ENCODE measurements at regions not wholly inside any gene's neighbourhood (a gene's known extent, or its start where the extent isn't known, plus 50 kb on each side); places are given as distances from the start of the nearest gene placed in this dataset.

- DNase-seq (no peak), ATAC-seq (no peak)
- no peak overlapping the region for H3K4me3 ChIP-seq (ENCODE audit: low read length)
- no peaks in the 10 kb centered on the region for H3K79me2 ChIP-seq (ENCODE audit: low read length)
- no peak overlapping the region for H3K4me2 ChIP-seq (ENCODE audit: low read length)
- no peaks in the 10 kb centered on the region for H3F3A ChIP-seq (ENCODE audit: low read length, unreplicated experiment)
- H3K4me1 ChIP-seq (ENCODE audit: insufficient read depth, low read length), result no peaks in the 10 kb centered on the region
- H3K36me3 ChIP-seq (ENCODE audit: low read depth, low read length), result no peaks in the 10 kb centered on the region
- no peaks in the 10 kb centered on the region for H4K20me1 ChIP-seq (ENCODE audit: low read length)
- H3K9me3 ChIP-seq (ENCODE audit: low read length), result no peaks in the 10 kb centered on the region
- ChIA-PET POLR2A (ENCODE audit: unreplicated experiment) (no interaction called here), CTCF (no interaction called here)
- H3K27ac ChIP-seq (ENCODE audit: low read length), result no peak overlapping the region
- no peak overlapping the region for H3K9ac ChIP-seq (ENCODE audit: low read length)
- H2AFZ ChIP-seq (ENCODE audit: low read length), result no peak overlapping the region
- TF ChIP-seq EZH2phosphoT487 (IDR thresholded peaks at IDR 0.05; ENCODE audit: borderline replicate concordance, low read length) (no peak), EZH2 (IDR thresholded peaks at IDR 0.05; ENCODE audit: low read length, unreplicated experiment) (no peak), CTCF (conservative IDR thresholded peaks at IDR 0.05; ENCODE audit: low read depth, low read length) (no peak)
- no peaks in the 10 kb centered on the region for H3K9me2 ChIP-seq (replicated peaks; ENCODE audit: low read length)
- BruUV-seq (replicated peaks), result no TSS peak
- H3K27me3 ChIP-seq (ENCODE audit: low read length), result no peaks in the 10 kb centered on the region
- intact Hi-C loops (cut with micrococcal nuclease), result no loop called here
Measured at GRCh38 chr16:60299241-60299776, 1565.2 kb upstream of the GOT2 start.

- Histone ChIP-seq H3K9me2 (replicated peaks; ENCODE audit: low read length) (no peaks in the 10 kb centered on the region), H3K27me3 (ENCODE audit: low read length) (no peaks in the 10 kb centered on the region), H2AFZ (ENCODE audit: low read length) (no peak overlapping the region), H3K4me1 (ENCODE audit: insufficient read depth, low read length) (no peaks in the 10 kb centered on the region), H3K9ac (ENCODE audit: low read length) (no peak overlapping the region), H3K79me2 (ENCODE audit: low read length) (no peaks in the 10 kb centered on the region), H3F3A (ENCODE audit: low read length, unreplicated experiment) (no peaks in the 10 kb centered on the region), H4K20me1 (ENCODE audit: low read length) (no peaks in the 10 kb centered on the region), H3K36me3 (ENCODE audit: low read depth, low read length) (no peaks in the 10 kb centered on the region), H3K4me2 (ENCODE audit: low read length) (no peak overlapping the region), H3K9me3 (ENCODE audit: low read length) (no peaks in the 10 kb centered on the region), H3K27ac (ENCODE audit: low read length) (no peak overlapping the region), H3K4me3 (ENCODE audit: low read length) (no peak overlapping the region)
- no TSS peak for BruUV-seq (replicated peaks)
- intact Hi-C loops (cut with micrococcal nuclease), result no loop called here
- no peak for DNase-seq
- ChIA-PET CTCF (no interaction called here), POLR2A (ENCODE audit: unreplicated experiment) (no interaction called here)
- TF ChIP-seq EZH2 (IDR thresholded peaks at IDR 0.05; ENCODE audit: low read length, unreplicated experiment) (no peak), EZH2phosphoT487 (IDR thresholded peaks at IDR 0.05; ENCODE audit: borderline replicate concordance, low read length) (no peak), CTCF (conservative IDR thresholded peaks at IDR 0.05; ENCODE audit: low read depth, low read length) (no peak)
- no peak for ATAC-seq
Measured at GRCh38 chr16:60295451-60295850, 1561.3 kb upstream of the GOT2 start.

GRCh38 chr16:60285794-60286193 is 1551.7 kb upstream of the GOT2 start:
- intact Hi-C loops (cut with micrococcal nuclease), result no loop called here
- TF ChIP-seq EZH2 (IDR thresholded peaks at IDR 0.05; ENCODE audit: low read length, unreplicated experiment) (no peak), EZH2phosphoT487 (IDR thresholded peaks at IDR 0.05; ENCODE audit: borderline replicate concordance, low read length) (no peak), CTCF (conservative IDR thresholded peaks at IDR 0.05; ENCODE audit: low read depth, low read length) (no peak)
- no peak overlapping the region for H3K9ac ChIP-seq (ENCODE audit: low read length)
- no peaks in the 10 kb centered on the region for H3K9me3 ChIP-seq (ENCODE audit: low read length)
- H3F3A ChIP-seq (ENCODE audit: low read length, unreplicated experiment), result no peaks in the 10 kb centered on the region
- H3K27ac ChIP-seq (ENCODE audit: low read length), result no peak overlapping the region
- no peaks in the 10 kb centered on the region for H4K20me1 ChIP-seq (ENCODE audit: low read length)
- H3K27me3 ChIP-seq (ENCODE audit: low read length), result no peaks in the 10 kb centered on the region
- H3K9me2 ChIP-seq (replicated peaks; ENCODE audit: low read length), result no peaks in the 10 kb centered on the region
- ATAC-seq (no peak), DNase-seq (no peak)
- H3K79me2 ChIP-seq (ENCODE audit: low read length), result no peaks in the 10 kb centered on the region
- CTCF ChIA-PET, result no interaction called here
- POLR2A ChIA-PET (ENCODE audit: unreplicated experiment), result no interaction called here
- H3K36me3 ChIP-seq (ENCODE audit: low read depth, low read length), result no peaks in the 10 kb centered on the region
- H3K4me2 ChIP-seq (ENCODE audit: low read length), result no peak overlapping the region
- no peak overlapping the region for H3K4me3 ChIP-seq (ENCODE audit: low read length)
- no peaks in the 10 kb centered on the region for H3K4me1 ChIP-seq (ENCODE audit: insufficient read depth, low read length)
- no TSS peak for BruUV-seq (replicated peaks)
- no peak overlapping the region for H2AFZ ChIP-seq (ENCODE audit: low read length)

All from PC-3 (cell line).